WERI-Rb-1 (cell line): ENCODE measurements at regions not wholly inside any gene's neighbourhood (a gene's known extent, or its start where the extent isn't known, plus 50 kb on each side); places are given as distances from the start of the nearest gene placed in this dataset.
"Not testable (repeated sequence)": the region's sequence is repeated elsewhere in the genome, so short reads cannot be mapped to it uniquely, and the experiment has no call there.

Source experiments
- DNase-seq: peaks from one replicate; pipeline ENCODE4 v3.0.0-alpha.2; 2020
- H3K27ac ChIP-seq: fragments of 250-450 bp; sonication (Bioruptor Pico); 2 replicates; pipeline ENCODE4 v1.5.1; 2020; ENCODE audit warnings: mild to moderate bottlenecking, moderate library complexity
- H3K27me3 ChIP-seq: fragments of 250-450 bp; sonication (Bioruptor Pico); 2 replicates; pipeline ENCODE4 v1.5.1; 2021; ENCODE audit warnings: mild to moderate bottlenecking, low read depth, moderate library complexity; ENCODE audit not compliant: insufficient read depth, severe bottlenecking
- H3K36me3 ChIP-seq: fragments of 250-450 bp; sonication (Bioruptor Pico); 2 replicates; pipeline ENCODE4 v1.5.1; 2020; ENCODE audit warnings: mild to moderate bottlenecking, moderate library complexity
- H3K4me3 ChIP-seq: 2 replicates; pipeline ENCODE4 v1.5.1; 2011; ENCODE audit warnings: low read depth, mild to moderate bottlenecking, control low read depth, low read length
- H3K9me3 ChIP-seq: fragments of 250-450 bp; sonication (Bioruptor Pico); 2 replicates; pipeline ENCODE4 v1.5.1; 2021; ENCODE audit warnings: mild to moderate bottlenecking, moderate library complexity; ENCODE audit not compliant: severe bottlenecking
- TF ChIP-seq, protein P1 (sequence below): IDR thresholded peaks from 2 replicates; pipeline ENCODE4 v1.5.1; 2011; ENCODE audit warnings: low read depth, mild to moderate bottlenecking, control low read depth, inconsistent platforms, low read length

DNA sequence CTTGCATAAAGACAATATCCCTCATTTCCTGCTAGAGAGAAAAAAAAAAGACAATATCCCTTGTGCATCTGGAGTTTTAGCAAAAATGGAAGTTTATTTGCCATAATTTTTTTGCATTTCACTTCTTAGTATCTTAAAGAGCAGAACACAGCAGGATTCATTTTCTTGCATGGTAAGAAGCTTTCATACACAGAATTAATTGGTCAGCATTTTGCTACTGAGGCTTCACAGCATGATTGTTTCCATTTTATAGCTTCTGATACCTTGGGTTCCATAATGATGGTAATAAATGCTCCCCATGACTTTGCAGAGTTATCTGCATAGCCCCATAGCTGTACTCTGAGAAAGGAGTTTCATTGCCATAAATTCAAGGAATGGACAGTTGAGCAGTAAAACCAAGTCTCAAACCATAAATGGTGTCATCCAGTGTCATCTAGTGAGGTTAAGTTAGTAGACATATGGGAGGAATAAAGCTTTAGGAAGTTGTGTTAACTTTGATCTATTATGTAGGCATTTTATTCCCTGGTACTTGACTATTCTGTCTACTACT is 88.8 kb upstream of the PLD5 start:
- no peak for DNase-seq
- TF ChIP-seq, protein P1, sequence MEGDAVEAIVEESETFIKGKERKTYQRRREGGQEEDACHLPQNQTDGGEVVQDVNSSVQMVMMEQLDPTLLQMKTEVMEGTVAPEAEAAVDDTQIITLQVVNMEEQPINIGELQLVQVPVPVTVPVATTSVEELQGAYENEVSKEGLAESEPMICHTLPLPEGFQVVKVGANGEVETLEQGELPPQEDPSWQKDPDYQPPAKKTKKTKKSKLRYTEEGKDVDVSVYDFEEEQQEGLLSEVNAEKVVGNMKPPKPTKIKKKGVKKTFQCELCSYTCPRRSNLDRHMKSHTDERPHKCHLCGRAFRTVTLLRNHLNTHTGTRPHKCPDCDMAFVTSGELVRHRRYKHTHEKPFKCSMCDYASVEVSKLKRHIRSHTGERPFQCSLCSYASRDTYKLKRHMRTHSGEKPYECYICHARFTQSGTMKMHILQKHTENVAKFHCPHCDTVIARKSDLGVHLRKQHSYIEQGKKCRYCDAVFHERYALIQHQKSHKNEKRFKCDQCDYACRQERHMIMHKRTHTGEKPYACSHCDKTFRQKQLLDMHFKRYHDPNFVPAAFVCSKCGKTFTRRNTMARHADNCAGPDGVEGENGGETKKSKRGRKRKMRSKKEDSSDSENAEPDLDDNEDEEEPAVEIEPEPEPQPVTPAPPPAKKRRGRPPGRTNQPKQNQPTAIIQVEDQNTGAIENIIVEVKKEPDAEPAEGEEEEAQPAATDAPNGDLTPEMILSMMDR = no peak
- peaks cover 2% of the 10 kb centered on the region for H3K27me3 ChIP-seq
- no peak overlapping the region for H3K27ac ChIP-seq
- no peaks in the 10 kb centered on the region for H3K9me3 ChIP-seq
- no peak overlapping the region for H3K4me3 ChIP-seq
- H3K36me3 ChIP-seq = no peaks in the 10 kb centered on the region

DNA sequence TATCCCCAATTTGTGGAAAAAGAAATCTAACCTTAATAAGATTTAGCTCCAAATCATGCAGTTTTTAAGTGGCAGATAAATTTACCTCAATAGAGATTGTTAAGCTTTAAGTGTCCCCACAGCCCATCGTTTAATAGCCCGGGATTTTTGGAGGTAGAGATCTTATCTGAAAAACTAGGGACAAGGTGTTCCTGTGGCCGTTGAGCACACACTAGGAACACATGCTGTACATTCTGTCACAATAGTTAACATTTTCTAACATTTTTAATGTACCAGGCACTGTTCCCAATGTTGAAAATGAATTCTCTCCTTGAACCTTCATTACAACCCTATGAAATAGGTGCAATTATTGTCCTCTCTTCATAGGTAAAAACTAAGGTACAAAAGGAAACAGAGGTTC is 85.7 kb upstream of the PLD5 start:
- peaks cover 2% of the 10 kb centered on the region for H3K9me3 ChIP-seq
- DNase-seq = no peak
- peaks cover 2% of the 10 kb centered on the region for H3K27me3 ChIP-seq
- no peak overlapping the region for H3K27ac ChIP-seq
- no peaks in the 10 kb centered on the region for H3K36me3 ChIP-seq
- no peak overlapping the region for H3K4me3 ChIP-seq
- TF ChIP-seq, protein P1 = no peak

DNA sequence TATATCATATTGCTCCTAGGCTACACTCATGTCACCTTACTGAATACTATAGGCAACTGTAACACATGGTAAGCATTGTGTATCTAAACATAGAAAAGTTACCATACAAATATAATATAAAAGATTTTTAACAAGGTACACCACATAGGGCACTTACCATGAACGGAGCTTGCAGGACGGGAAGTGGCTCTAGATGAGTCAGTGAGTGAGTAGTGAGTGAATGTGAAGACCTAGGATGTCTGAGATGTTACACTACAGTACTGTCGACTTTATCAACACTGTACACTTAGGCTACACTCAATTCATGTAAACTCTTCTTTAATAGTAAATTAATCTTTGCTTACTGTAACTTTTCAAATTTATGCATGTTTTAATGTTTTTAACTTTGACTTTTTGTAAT is 81.0 kb upstream of the PLD5 start:
- TF ChIP-seq, protein P1 = no peak
- no peak for DNase-seq

DNA sequence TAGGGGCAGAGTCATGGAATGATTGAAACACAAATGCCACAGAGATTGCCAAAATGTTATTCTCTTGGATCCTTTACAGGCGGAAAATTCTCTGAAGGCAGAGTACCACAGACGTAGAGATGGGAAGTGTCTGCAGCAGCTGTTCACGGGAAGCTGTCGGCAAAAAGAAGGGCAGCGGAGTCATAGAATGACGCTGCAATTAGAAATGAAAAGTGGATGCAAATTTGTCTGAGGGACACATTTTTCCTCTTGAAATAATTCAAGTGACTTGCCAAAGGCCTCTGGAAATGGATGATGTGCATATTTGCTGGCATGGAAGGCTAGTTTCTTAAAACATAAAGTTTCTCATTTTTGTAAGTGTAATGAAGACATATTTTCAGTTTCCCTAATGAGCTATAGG is 77.5 kb upstream of the PLD5 start:
- H3K27ac ChIP-seq = no peak overlapping the region
- no peaks in the 10 kb centered on the region for H3K36me3 ChIP-seq
- H3K9me3 ChIP-seq = peaks cover under 1% of the 10 kb centered on the region
- H3K4me3 ChIP-seq = no peak overlapping the region
- no peak for DNase-seq
- peaks cover 12% of the 10 kb centered on the region for H3K27me3 ChIP-seq
- TF ChIP-seq, protein P1 = no peak

More for the DNA sequence above, 81.0 kb upstream of the PLD5 start:
- H3K4me3 ChIP-seq = no peak overlapping the region
- H3K36me3 ChIP-seq = no peaks in the 10 kb centered on the region
- peaks cover 2% of the 10 kb centered on the region for H3K9me3 ChIP-seq
- H3K27ac ChIP-seq = no peak overlapping the region
- peaks cover 14% of the 10 kb centered on the region for H3K27me3 ChIP-seq

DNA sequence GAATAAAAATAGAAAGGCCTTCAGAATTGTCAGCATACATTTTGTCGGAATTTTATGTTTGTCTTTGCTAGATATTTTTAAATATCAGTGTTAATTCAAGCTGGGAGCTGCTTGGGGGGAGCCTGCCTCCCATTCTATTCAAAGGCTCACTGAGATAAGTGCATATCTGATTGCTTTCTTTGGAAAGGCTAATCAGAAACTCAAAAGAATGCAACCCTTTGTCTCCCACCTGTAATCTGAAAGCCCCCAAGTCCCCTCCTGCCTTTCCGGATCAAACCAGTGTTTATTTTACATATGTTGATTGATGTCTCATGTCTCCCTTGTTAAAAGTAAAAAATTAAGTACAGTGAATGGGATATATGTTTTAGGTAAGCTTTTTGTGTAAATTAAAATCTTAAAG is 69.3 kb upstream of the PLD5 start:
- H3K4me3 ChIP-seq, H3K9me3 ChIP-seq, H3K27me3 ChIP-seq, H3K27ac ChIP-seq, DNase-seq, H3K36me3 ChIP-seq: not testable (repeated sequence)

DNA sequence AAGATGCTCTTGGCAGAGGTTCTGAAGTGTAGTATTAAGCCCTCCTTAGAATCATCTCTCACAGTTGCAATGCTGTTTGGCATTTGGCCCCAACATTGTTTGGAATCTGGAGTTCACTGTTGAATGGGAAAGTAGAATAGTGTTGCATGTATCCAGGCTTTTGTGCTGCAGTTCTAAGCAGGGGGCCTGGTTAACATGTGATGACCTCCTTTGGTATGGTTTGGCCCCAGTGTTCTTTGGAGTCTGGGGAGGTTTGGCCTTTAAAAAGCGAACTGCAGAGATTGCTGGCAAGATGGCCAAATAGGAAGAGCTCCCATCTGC is 61.8 kb upstream of the PLD5 start:
- Histone ChIP-seq H3K36me3 (no peaks in the 10 kb centered on the region), H3K27ac (no peak overlapping the region), H3K27me3 (peaks cover 3% of the 10 kb centered on the region), H3K9me3 (no peaks in the 10 kb centered on the region), H3K4me3 (no peak overlapping the region)
- no peak for DNase-seq
- TF ChIP-seq, protein P1 = no peak
